Skeletal muscle satellite cell (primary cell): ENCODE measurements at regions not wholly inside any gene's neighbourhood (a gene's known extent, or its start where the extent isn't known, plus 50 kb on each side); places are given as distances from the start of the nearest gene placed in this dataset.
"Not testable (repeated sequence)": the region's sequence is repeated elsewhere in the genome, so short reads cannot be mapped to it uniquely, and the experiment has no call there.

ENCODE experiments used
- H3K27me3 ChIP-seq: 2 replicates; pipeline ENCODE4 v1.7.0; 2013; ENCODE audit warnings: low read length; ENCODE audit not compliant: control insufficient read depth, insufficient read depth
- H3K36me3 ChIP-seq: 2 replicates; pipeline ENCODE4 v1.7.0; 2013; ENCODE audit warnings: mild to moderate bottlenecking, control low read depth, low read length; ENCODE audit not compliant: insufficient read depth
- H3K4me1 ChIP-seq: 2 replicates; pipeline ENCODE4 v1.7.0; 2013; ENCODE audit warnings: low read length; ENCODE audit not compliant: control insufficient read depth, insufficient read depth
- H3K4me2 ChIP-seq: 2 replicates; pipeline ENCODE4 v1.7.0; 2013; ENCODE audit warnings: mild to moderate bottlenecking, low read length
- H3K4me3 ChIP-seq: 2 replicates; pipeline ENCODE4 v1.7.0; 2013; ENCODE audit warnings: low read length
- H3K9ac ChIP-seq: 2 replicates; pipeline ENCODE4 v1.7.0; 2013; ENCODE audit warnings: mild to moderate bottlenecking, low read depth, low read length, moderate library complexity
- H3K9me3 ChIP-seq: replicated peaks from 2 replicates; pipeline ENCODE4 v1.7.0; 2013; ENCODE audit warnings: mild to moderate bottlenecking, control low read depth, low read length

DNA sequence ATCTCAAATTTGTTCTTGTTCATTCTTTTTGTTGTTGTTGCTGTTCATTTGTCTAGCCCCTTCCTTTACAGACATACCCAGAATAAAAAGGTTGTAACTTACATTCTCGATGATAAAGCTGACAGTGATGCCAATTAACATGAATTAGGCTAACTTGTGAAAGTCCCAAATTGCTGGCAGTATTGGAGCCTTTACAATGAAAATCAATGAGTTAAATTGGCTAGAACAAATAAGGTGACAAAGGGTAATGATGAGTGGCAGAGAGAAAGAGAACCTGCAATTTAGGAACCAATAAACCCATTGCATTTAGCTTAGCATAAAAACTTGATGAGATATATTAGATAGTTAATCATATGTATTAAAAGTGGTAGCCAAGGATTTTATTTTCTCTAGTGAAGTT lies 521.0 kb downstream of the ADCYAP1 start:
- Histone ChIP-seq H3K4me1 (no peaks in the 10 kb centered on the region), H3K4me3 (no peak overlapping the region), H3K9ac (no peak overlapping the region), H3K9me3 (peaks cover 8% of the 10 kb centered on the region), H3K27me3 (no peaks in the 10 kb centered on the region), H3K36me3 (no peaks in the 10 kb centered on the region), H3K4me2 (no peak overlapping the region)

- no peak overlapping the region for H3K4me3 ChIP-seq
- no peaks in the 10 kb centered on the region for H3K27me3 ChIP-seq
- H3K9ac ChIP-seq = no peak overlapping the region
- H3K36me3 ChIP-seq = no peaks in the 10 kb centered on the region
- H3K4me1 ChIP-seq = no peaks in the 10 kb centered on the region
- H3K4me2 ChIP-seq = no peak overlapping the region
- H3K9me3 ChIP-seq = peaks cover 8% of the 10 kb centered on the region
These were observed 530.8 kb downstream of the ADCYAP1 start for GRCh38 chr18:1435487-1435886.

- no peaks in the 10 kb centered on the region for H3K36me3 ChIP-seq
- no peak overlapping the region for H3K4me3 ChIP-seq
These were observed 531.5 kb downstream of the ADCYAP1 start for GRCh38 chr18:1436199-1436598.

DNA sequence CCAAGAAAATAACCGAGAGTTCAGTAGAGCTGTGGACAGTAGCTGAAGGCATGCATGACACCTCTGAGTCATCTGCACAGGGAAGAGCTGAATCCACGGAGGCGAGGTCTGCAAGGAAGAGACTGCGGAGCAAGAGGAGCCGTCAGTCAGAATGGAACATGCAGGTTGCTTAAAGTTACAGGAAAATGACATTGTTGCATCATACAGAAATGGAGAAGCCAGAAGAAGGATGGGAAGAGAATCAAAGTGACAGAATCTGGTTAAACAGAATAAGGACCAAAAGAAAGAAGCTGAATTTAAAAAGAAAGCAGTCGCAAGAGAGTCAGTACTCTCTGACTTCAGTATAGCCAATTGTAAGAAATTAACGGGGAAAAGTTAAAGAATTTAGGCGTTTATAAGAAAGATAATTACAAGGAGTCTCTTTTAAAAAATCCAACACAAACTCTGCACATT lies 533.8 kb downstream of the ADCYAP1 start:
- Histone ChIP-seq H3K9ac (no peak overlapping the region), H3K27me3 (no peaks in the 10 kb centered on the region), H3K4me3 (no peak overlapping the region), H3K4me2 (no peak overlapping the region), H3K9me3 (peaks cover 12% of the 10 kb centered on the region), H3K36me3 (no peaks in the 10 kb centered on the region), H3K4me1 (no peaks in the 10 kb centered on the region)

More at GRCh38 chr18:1436199-1436598, 531.5 kb downstream of the ADCYAP1 start:
- H3K4me2 ChIP-seq = no peak overlapping the region
- H3K9ac ChIP-seq = no peak overlapping the region
- peaks cover 10% of the 10 kb centered on the region for H3K9me3 ChIP-seq
- H3K4me1 ChIP-seq = no peaks in the 10 kb centered on the region
- H3K27me3 ChIP-seq = no peaks in the 10 kb centered on the region

DNA sequence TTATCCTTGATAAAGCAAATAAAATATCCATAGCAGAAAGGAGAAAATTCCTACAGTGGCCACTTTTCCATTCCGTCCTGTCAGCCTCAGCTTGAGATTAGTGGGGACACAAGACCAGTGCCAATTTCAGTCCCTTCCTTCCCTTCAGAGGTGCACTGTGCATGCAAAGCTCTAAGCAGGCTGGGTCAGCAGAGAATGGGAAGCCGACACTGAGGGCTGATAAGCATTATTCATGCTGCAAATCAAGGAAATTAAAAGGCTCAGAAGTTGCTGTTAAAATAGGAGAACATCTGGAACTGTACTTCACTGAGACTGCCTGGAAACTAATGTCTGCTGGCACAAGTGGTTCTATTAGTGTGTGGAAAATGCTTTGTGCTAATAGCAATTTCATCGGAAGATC lies 534.3 kb downstream of the ADCYAP1 start:
- Histone ChIP-seq H3K36me3 (no peaks in the 10 kb centered on the region), H3K9me3 (peaks cover 12% of the 10 kb centered on the region), H3K4me3 (no peak overlapping the region)

GRCh38 chr18:1444062-1444461 lies 539.4 kb downstream of the ADCYAP1 start:
- H3K36me3 ChIP-seq, H3K9ac ChIP-seq, H3K4me3 ChIP-seq, H3K9me3 ChIP-seq, H3K4me1 ChIP-seq, H3K27me3 ChIP-seq, H3K4me2 ChIP-seq: not testable (repeated sequence)

More for the DNA sequence above, 534.3 kb downstream of the ADCYAP1 start:
- Histone ChIP-seq H3K4me1 (no peaks in the 10 kb centered on the region), H3K27me3 (no peaks in the 10 kb centered on the region), H3K4me2 (no peak overlapping the region), H3K9ac (no peak overlapping the region)

DNA sequence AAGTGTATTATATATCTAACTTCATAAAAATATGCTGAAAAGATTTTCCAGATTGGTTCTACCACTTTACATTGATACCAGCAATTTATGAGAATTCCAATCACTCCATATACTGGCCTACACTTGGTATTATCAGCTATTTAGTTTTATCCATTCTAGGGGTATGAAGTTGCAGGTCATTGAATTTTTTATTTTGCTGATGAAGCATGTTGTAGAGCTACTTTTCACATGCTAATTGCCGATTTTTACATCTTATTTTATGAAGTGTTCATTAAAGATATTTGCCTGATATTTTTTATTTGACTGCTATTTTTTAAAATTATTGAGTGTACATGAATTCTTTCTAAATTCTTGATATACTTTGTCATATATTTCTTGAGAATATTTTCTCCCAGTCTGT lies 542.1 kb downstream of the ADCYAP1 start:
- Histone ChIP-seq H3K9me3 (peaks cover 2% of the 10 kb centered on the region), H3K36me3 (no peaks in the 10 kb centered on the region), H3K27me3 (no peaks in the 10 kb centered on the region), H3K4me3 (no peak overlapping the region), H3K4me2 (no peak overlapping the region), H3K9ac (no peak overlapping the region), H3K4me1 (no peaks in the 10 kb centered on the region)

DNA sequence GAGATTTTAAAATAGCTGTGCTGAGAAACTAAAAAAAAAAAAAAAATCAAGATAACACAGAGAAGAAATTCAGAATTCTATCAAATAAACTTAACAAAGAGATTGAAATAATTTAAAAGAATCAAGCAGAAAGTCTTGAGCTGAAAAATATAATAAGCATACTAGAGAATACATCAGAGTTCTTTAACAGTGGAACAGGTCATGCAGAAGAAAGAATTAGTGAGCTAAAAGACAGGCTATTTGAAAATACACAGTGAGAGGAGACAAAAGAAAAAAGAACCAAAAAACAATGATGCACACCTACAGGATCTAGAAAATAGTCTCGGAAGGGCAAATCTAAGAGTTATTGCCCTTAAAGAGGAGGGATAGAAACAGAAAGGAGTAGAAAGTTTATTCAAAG lies 548.1 kb downstream of the ADCYAP1 start:
- H3K4me1 ChIP-seq = no peaks in the 10 kb centered on the region
- no peak overlapping the region for H3K4me2 ChIP-seq
- H3K27me3 ChIP-seq = no peaks in the 10 kb centered on the region
- no peaks in the 10 kb centered on the region for H3K9me3 ChIP-seq
- H3K9ac ChIP-seq = no peak overlapping the region
- H3K4me3 ChIP-seq = no peak overlapping the region
- no peaks in the 10 kb centered on the region for H3K36me3 ChIP-seq

GRCh38 chr18:1455605-1456004 lies 550.9 kb downstream of the ADCYAP1 start:
- Histone ChIP-seq H3K4me2 (no peak overlapping the region), H3K9me3 (peaks cover 7% of the 10 kb centered on the region), H3K36me3 (no peaks in the 10 kb centered on the region), H3K4me3 (no peak overlapping the region), H3K27me3 (no peaks in the 10 kb centered on the region), H3K9ac (no peak overlapping the region), H3K4me1 (no peaks in the 10 kb centered on the region)

DNA sequence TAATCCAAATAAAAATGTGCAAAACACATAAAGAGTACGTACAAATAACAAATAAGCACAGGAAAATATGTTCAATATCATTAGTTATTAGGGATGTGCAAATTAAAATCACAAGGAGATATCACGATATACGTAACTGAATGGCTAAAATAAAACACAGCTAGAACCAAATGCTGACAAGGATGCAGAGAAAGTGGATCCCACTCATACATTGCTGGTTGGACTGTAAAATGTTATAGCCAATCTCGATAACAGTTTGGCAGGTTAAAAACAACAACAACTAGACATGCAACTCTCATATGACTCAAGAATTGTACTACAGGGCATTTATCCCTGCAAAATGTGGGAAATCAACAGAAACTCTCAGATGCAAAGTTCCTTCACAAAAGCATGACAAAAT lies 553.9 kb downstream of the ADCYAP1 start:
- H3K36me3 ChIP-seq = no peaks in the 10 kb centered on the region
- H3K4me3 ChIP-seq = no peak overlapping the region
- H3K4me1 ChIP-seq = no peaks in the 10 kb centered on the region
- no peaks in the 10 kb centered on the region for H3K27me3 ChIP-seq
- no peak overlapping the region for H3K9ac ChIP-seq
- no peak overlapping the region for H3K4me2 ChIP-seq
- peaks cover 7% of the 10 kb centered on the region for H3K9me3 ChIP-seq

DNA sequence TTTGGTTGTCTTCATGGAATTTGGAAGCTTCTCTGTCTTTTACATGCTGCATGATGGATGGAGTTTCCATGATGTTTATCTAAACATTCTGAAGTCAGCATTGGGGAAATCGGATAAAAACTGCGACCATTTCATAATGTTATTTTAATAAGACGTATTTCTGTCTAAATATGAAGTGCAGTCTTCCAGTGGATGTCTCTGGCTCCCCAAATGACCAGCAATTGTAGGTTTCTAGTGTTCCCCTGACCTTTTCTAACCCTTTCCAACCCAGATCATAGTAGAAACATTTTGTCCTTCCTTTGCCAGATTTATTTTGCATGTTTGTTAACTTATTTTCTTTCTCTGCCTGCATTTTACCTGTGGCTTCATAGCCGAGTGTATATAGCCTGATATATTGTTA lies 559.3 kb downstream of the ADCYAP1 start:
- H3K36me3 ChIP-seq = no peaks in the 10 kb centered on the region
- no peak overlapping the region for H3K9ac ChIP-seq
- H3K27me3 ChIP-seq = no peaks in the 10 kb centered on the region
- no peaks in the 10 kb centered on the region for H3K4me1 ChIP-seq
- H3K4me2 ChIP-seq = no peak overlapping the region
- no peak overlapping the region for H3K4me3 ChIP-seq
- peaks cover 9% of the 10 kb centered on the region for H3K9me3 ChIP-seq

DNA sequence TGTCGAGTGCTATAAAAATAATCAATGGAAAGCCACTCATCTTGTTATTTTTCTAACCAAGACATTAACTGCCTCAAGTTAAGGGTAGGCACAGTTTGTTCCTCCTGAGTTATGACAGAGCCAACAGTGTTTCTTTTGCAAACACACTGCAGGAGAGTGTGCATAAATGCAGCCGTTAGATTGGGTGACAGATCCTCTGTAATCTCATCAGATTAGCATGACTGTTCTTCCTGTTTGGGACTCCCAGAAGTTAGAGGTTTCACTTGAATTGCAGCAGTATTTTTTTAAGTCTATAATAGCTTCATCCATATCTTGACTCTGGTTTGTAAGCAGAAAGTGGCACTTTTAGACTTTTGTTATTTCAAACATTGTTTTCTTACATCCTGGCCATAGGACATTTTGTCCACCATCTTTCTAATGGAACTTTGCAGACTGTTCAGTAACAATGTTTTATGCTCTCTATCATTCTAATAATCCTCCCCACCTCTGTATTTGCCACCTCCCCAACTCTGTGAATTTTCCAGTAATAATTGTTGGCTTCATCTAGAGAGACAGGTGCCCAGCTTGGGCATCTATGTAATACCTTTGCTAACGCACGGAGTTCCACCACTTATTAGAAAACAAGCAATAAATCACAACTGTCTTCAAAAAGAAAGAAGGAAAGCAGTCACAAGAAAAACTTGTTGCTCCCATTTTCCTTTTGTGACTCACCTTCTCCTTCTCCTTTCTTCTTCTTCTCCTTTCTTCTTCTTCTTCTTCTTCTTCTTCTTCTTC lies 560.0 kb downstream of the ADCYAP1 start:
- peaks cover 3% of the 10 kb centered on the region for H3K9me3 ChIP-seq
- H3K4me3 ChIP-seq = no peak overlapping the region
- H3K4me1 ChIP-seq = no peaks in the 10 kb centered on the region
- H3K9ac ChIP-seq = no peak overlapping the region
- H3K36me3 ChIP-seq = no peaks in the 10 kb centered on the region
- no peak overlapping the region for H3K4me2 ChIP-seq
- no peaks in the 10 kb centered on the region for H3K27me3 ChIP-seq
